ENCODE measurements at regions not wholly inside any gene's neighbourhood (a gene's known extent, or its start where the extent isn't known, plus 50 kb on each side); places are given as distances from the start of the nearest gene placed in this dataset.

DNA sequence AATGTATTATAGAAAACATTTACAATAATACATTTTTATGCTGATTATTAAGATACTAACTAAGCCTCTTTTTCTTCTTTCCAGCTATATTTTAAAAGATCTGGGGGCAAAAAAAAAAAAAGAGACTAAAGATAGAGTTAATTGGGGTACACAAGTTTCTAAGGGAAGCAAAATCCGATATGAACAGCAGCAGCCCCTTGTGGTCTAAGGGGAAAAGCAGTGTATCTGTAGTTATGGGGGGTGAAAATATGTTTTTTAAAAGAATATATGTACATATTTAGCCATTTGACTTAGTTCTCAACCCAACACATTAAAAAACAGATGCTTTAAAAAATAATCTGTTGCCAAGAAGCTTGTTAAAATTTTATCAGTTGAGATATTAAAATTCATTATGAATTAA lies 134.3 kb upstream of the POU5F2 start:
- DNase-seq, result no peak

- no peak for DNase-seq
Observed at GRCh38 chr5:93874491-93874890, 133.1 kb upstream of the POU5F2 start.

DNA sequence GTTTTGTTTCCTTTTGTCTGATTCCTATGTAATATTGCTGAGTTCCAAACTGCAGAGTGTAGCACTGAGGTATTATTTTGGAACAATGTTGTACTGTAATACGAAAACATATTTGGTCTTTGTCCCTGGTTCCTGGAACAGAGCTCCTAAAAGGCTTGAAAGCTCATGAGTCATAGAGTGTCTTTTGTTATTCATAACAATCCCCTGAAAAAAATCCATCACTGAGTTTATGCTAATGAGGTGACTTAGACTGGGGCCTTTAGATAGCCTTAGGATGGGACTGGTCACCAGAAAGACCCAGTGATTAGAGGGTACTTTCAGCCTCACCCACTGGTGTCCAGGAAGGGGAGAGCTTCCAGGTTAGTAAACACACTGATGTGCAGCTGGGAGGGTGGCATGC lies 132.7 kb upstream of the POU5F2 start:
- peak in 1 of 5 donors; percentile 25 for DNase-seq

- DNase-seq, result no peak
Observed at GRCh38 chr5:93873211-93873736, 131.9 kb upstream of the POU5F2 start.

GRCh38 chr5:93870649-93871048 lies 129.2 kb upstream of the POU5F2 start:
- DNase-seq, result no peak

GRCh38 chr5:93868851-93869250 lies 127.5 kb upstream of the POU5F2 start:
- no peak for DNase-seq

- DNase-seq, result no peak
Observed at GRCh38 chr5:93850311-93850710, 108.9 kb upstream of the POU5F2 start.

GRCh38 chr5:93845376-93845775 lies 104.0 kb upstream of the POU5F2 start:
- DNase-seq, result no peak

GRCh38 chr5:93831449-93831848 lies 90.0 kb upstream of the POU5F2 start:
- DNase-seq, result no peak

- no peak for DNase-seq
Observed at GRCh38 chr5:93830893-93831292, 89.5 kb upstream of the POU5F2 start.

GRCh38 chr5:93829346-93829745 lies 87.9 kb upstream of the POU5F2 start:
- DNase-seq, result no peak

- DNase-seq, result no peak
Observed at GRCh38 chr5:93821891-93822415, 80.6 kb upstream of the POU5F2 start.

- DNase-seq, result no peak
Observed at GRCh38 chr5:93819668-93820067, 78.3 kb upstream of the POU5F2 start.

- DNase-seq, result no peak
Observed at GRCh38 chr5:93810780-93811179, 69.4 kb upstream of the POU5F2 start.

DNA sequence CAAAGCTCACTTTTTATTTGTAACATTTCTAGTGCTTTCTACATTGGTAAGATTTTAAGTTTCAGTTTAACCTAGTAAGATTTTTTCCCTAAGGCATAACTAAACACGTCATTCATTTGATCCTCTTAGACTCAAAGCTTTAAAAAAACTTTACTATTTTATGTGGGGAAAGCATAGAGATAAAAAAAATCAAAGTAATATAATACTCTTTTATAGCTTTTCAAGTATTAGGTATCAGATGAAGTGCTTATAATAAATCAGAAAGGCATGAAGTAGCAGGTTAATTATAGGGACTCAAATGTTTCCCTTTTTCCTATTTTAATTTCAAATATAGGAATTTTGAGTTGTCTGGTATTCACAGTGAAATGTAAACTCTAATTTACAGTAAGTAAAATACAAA lies 68.0 kb upstream of the POU5F2 start:
- DNase-seq, result no peak

DNA sequence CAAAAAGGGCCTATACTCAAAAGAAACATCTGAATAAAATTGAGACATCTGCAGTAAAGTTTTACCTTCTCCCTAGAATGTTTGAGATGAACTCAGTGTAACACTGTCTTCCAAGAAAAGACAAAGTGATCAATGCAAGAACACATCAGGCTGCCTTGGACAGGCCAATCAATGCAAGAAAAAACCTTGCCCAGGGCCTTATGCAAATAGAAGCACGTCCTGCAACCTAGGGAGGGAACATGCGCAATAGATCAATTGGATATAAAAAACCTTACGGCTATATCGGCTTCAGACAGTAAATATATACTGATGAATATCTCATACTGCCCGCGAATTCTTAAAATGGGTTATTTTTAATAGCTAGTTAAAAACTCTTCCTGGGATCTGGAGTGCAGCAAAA lies 66.4 kb upstream of the POU5F2 start:
- no peak for DNase-seq

DNA sequence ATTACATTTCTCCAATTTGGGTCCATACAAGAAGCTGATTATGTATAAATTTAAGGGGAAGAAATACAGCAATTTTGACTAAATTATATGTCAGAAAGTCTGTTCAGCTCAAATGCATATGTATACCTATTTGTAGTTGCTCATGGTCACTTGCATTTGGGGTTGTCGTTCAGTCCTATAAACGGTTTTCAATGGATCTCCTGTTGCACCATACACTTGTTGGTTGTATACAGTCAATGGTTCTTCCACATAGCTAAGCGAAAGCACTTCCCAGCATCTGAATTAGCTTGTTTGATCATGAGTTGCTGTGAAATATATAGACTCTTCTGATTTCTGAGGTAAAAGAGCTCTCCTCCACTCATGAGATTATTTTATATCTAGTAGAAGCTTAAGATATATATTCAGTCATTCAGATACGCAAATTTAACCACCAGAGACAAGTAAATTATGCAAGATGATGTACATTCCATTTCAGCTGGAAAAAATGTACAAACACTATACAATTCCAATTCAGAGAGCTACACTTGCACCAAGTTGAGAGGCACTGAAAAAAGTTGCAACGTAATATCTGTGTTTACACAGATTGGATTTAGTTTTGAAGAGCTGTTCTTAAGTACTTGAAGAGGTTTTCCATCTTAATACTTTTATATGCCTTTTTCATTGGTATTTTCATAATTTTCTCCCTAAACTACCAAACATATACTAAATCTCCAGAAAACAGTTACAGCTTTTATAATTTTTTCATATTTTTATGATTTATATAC lies 64.4 kb upstream of the POU5F2 start:
- no peak for DNase-seq

DNA sequence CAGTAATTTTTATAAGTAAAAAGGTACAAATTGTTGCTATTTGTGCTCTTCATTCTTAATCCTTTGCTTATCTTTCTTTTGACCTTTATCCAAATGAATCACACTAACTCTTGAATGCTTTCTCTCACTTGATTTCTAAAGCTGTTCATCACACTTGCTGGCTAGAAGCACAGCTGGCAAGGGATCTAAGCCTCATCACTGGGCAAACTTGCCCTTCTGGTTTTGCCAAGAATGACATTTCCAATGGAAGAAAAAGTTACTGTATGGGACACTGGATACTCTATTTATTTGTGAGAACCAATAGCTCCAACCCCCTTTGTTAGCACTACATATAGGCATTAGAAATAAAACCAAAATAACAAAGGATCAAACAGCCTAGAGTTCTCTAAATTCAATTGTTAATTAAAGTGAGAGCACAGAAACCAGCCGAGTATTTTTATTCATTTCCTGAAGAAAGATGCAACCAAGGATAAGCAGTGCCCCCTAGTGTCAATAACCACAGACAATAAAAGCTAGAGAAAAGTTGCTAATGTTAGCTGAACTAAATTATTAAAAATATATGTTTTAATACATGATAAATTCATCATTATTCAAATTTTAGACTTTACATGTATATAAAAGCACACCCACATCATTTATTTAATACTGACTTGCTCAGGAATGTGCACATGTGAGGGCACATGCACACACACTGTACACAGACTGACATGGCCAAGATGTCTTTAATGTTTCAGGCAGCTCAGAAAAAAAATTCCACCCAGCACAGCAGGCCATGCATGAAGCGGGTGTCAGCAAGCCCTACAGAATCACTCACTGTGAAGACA lies 59.8 kb upstream of the POU5F2 start:
- peak in 2 of 5 donors; percentile 4 to 23 for DNase-seq

DNA sequence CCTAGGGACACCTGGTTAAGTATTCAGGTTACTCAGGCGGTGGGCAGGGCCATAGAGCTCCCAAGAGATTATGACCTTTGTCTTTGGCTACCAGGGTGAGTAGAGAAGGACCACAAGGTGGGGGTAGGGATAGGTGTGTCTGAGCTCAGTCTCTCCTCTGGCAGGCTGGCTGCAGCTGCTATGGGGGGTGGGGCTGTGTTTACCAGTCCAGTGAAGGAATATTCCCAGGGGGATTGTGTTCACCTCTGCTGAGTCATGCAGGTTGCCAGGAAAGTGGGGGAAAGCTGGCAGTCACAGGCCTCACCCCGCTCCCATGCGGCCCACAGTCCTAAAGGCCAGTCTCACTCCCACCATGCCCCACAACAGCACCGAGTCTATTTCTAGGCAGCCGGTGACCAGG lies 53.6 kb upstream of the POU5F2 start:
- DNase-seq, result no peak

DNA sequence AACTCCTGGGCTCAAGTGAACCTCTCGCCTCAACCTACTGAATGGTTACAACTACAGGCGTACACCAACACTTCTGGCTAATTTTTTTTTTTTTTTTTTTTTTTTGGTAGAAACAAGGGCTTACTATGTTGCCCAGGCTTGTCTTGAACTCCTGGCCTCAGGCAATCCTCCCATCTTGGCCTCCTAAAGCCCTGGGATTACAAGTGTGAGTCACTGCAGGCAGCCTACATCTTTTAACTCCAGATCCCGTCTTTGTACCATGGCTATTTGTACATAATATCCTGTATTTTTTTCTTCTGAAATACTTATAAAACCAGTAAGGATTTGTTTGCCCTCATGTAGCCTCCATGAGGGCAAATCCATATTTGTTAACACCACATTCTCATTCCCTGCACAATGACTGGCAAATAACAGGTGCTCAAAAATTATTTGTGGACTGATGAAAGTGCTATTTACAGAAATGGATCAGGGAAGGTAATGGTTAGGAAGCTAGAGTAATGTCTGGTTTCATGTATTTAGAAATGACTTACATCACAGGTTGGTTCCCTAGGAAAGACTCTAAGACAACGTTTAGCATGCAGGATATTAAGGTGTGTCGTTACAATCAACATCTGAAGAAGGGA lies 51.9 kb upstream of the POU5F2 start:
- no peak for DNase-seq

DNA sequence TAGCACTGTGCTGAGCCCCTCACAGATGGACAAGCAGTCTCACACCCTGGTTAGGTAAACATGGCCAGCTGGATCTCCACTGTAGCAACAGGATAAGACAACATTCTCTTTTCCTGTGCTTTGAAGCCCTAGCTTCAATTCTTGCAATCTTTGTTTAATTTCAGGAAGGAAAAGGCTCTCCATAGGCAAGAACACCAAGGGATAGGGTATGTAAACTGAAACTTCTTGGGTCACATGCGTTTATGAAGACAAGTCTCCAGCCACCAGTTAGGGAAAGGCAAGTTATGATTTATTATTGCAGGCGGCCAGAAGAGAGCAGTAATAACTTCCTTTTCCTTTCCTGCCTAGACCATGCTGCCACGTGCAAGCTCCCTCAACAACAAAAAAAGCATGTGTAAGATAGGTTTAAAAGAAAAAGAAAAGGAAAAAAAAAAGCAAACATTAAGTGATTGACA lies 50.1 kb upstream of the POU5F2 start:
- DNase-seq, result no peak

Measured in T-helper 1 cell (primary cell).